ENCODE measurements at regions not wholly inside any gene's neighbourhood (a gene's known extent, or its start where the extent isn't known, plus 50 kb on each side); places are given as distances from the start of the nearest gene placed in this dataset.

- peak overlapping the region; percentile 55 for H3K27ac ChIP-seq (ENCODE audit: low read depth, low read length)
These were observed 99.4 kb upstream of the AKIP1 start for GRCh38 chr11:8811571-8811970.

GRCh38 chr11:8812438-8812837, 98.6 kb upstream of the AKIP1 start:
- H4K8ac ChIP-seq (ENCODE audit: low read depth, low read length), result no peak overlapping the region
- no peak overlapping the region for H3K18ac ChIP-seq (ENCODE audit: low read length)
- H3K27me3 ChIP-seq (ENCODE audit: insufficient read depth, low read length, poor library complexity), result no peaks in the 10 kb centered on the region
- H3K36me3 ChIP-seq (ENCODE audit: control insufficient read depth, insufficient read depth, low read length), result no peaks in the 10 kb centered on the region
- H3K4me1 ChIP-seq (ENCODE audit: control insufficient read depth, low read depth, low read length), result peaks cover 31% of the 10 kb centered on the region
- H2AK5ac ChIP-seq (ENCODE audit: low read length), result peak overlapping the region; percentile 79
- WGBS (ENCODE audit: extremely low coverage, insufficient coverage, low lambda C conversion rate), result no CpG with 5 or more reads among the region's 3 CpGs
- H3K9ac ChIP-seq (ENCODE audit: low read length), result peak overlapping the region; percentile 30
- peaks cover 8% of the 10 kb centered on the region for H3K79me1 ChIP-seq (ENCODE audit: low read length)
- no peak overlapping the region for H3K4me3 ChIP-seq (ENCODE audit: low read length)
- peak overlapping the region; percentile 39 for H2BK5ac ChIP-seq (ENCODE audit: low read length)
- peak overlapping the region; percentile 58 for H3K56ac ChIP-seq (ENCODE audit: low read length)
- no peak overlapping the region for H3K4me2 ChIP-seq (ENCODE audit: low read length)
- H3K27ac ChIP-seq (ENCODE audit: low read depth, low read length), result no peak overlapping the region
- no peak overlapping the region for H3K23ac ChIP-seq (ENCODE audit: low read length)
- no peak overlapping the region for H2BK120ac ChIP-seq (ENCODE audit: low read depth, low read length)
- H3K79me2 ChIP-seq (ENCODE audit: control insufficient read depth, insufficient read depth, low read length), result peaks cover 2% of the 10 kb centered on the region
- H4K5ac ChIP-seq (ENCODE audit: low read length), result peak overlapping the region; percentile 84
- peak; percentile 40 for DNase-seq
- H3K4ac ChIP-seq (ENCODE audit: low read depth, low read length), result peak overlapping the region; percentile 64
- no peak overlapping the region for H2BK15ac ChIP-seq (replicated peaks; ENCODE audit: low read depth)

More at GRCh38 chr11:8811571-8811970, 99.4 kb upstream of the AKIP1 start:
- Histone ChIP-seq H3K4me1 (ENCODE audit: control insufficient read depth, low read depth, low read length) (peaks cover 36% of the 10 kb centered on the region), H2AK5ac (ENCODE audit: low read length) (peak overlapping the region; percentile 48), H3K9ac (ENCODE audit: low read length) (peak overlapping the region; percentile 80), H3K4me2 (ENCODE audit: low read length) (no peak overlapping the region), H3K4ac (ENCODE audit: low read depth, low read length) (peak overlapping the region; percentile 70), H2BK120ac (ENCODE audit: low read depth, low read length) (peak overlapping the region; percentile 46), H3K4me3 (ENCODE audit: low read length) (no peak overlapping the region), H3K23ac (ENCODE audit: low read length) (no peak overlapping the region), H4K8ac (ENCODE audit: low read depth, low read length) (no peak overlapping the region), H3K56ac (ENCODE audit: low read length) (peak overlapping the region; percentile 77), H2BK5ac (ENCODE audit: low read length) (no peak overlapping the region), H3K79me2 (ENCODE audit: control insufficient read depth, insufficient read depth, low read length) (peaks cover 2% of the 10 kb centered on the region), H3K36me3 (ENCODE audit: control insufficient read depth, insufficient read depth, low read length) (no peaks in the 10 kb centered on the region), H3K79me1 (ENCODE audit: low read length) (peaks cover 10% of the 10 kb centered on the region), H3K18ac (ENCODE audit: low read length) (no peak overlapping the region), H2BK15ac (replicated peaks; ENCODE audit: low read depth) (no peak overlapping the region), H3K27me3 (ENCODE audit: insufficient read depth, low read length, poor library complexity) (no peaks in the 10 kb centered on the region), H4K5ac (ENCODE audit: low read length) (no peak overlapping the region)
- no CpG with 5 or more reads among the region's 1 CpG for WGBS (ENCODE audit: extremely low coverage, insufficient coverage, low lambda C conversion rate)
- DNase-seq, result no peak

GRCh38 chr11:8813658-8814057, 97.3 kb upstream of the AKIP1 start:
- Histone ChIP-seq H2BK15ac (replicated peaks; ENCODE audit: low read depth) (no peak overlapping the region), H3K79me2 (ENCODE audit: control insufficient read depth, insufficient read depth, low read length) (peaks cover 2% of the 10 kb centered on the region), H3K36me3 (ENCODE audit: control insufficient read depth, insufficient read depth, low read length) (no peaks in the 10 kb centered on the region), H3K9ac (ENCODE audit: low read length) (peak overlapping the region; percentile 73), H2AK5ac (ENCODE audit: low read length) (peak overlapping the region; percentile 98), H3K4me2 (ENCODE audit: low read length) (no peak overlapping the region), H4K8ac (ENCODE audit: low read depth, low read length) (no peak overlapping the region), H3K4me1 (ENCODE audit: control insufficient read depth, low read depth, low read length) (peaks cover 31% of the 10 kb centered on the region), H3K18ac (ENCODE audit: low read length) (peak overlapping the region; percentile 99), H3K23ac (ENCODE audit: low read length) (no peak overlapping the region), H3K79me1 (ENCODE audit: low read length) (peaks cover 6% of the 10 kb centered on the region), H3K4ac (ENCODE audit: low read depth, low read length) (peak overlapping the region; percentile 62), H3K56ac (ENCODE audit: low read length) (peak overlapping the region; percentile 94), H3K27me3 (ENCODE audit: insufficient read depth, low read length, poor library complexity) (no peaks in the 10 kb centered on the region), H4K5ac (ENCODE audit: low read length) (peak overlapping the region; percentile 86), H3K4me3 (ENCODE audit: low read length) (no peak overlapping the region), H2BK120ac (ENCODE audit: low read depth, low read length) (peak overlapping the region; percentile 79), H3K27ac (ENCODE audit: low read depth, low read length) (peak overlapping the region; percentile 99), H2BK5ac (ENCODE audit: low read length) (peak overlapping the region; percentile 100)
- no CpG with 5 or more reads among the region's 1 CpG for WGBS (ENCODE audit: extremely low coverage, insufficient coverage, low lambda C conversion rate)
- DNase-seq, result peak; percentile 97

- Histone ChIP-seq H3K4me1 (ENCODE audit: control insufficient read depth, low read depth, low read length) (peaks cover 30% of the 10 kb centered on the region), H3K23ac (ENCODE audit: low read length) (peak overlapping the region; percentile 55), H4K5ac (ENCODE audit: low read length) (peak overlapping the region; percentile 44), H3K4me2 (ENCODE audit: low read length) (peak overlapping the region; percentile 17), H2BK5ac (ENCODE audit: low read length) (peak overlapping the region; percentile 94), H2AK5ac (ENCODE audit: low read length) (peak overlapping the region; percentile 77), H3K27ac (ENCODE audit: low read depth, low read length) (peak overlapping the region; percentile 99), H3K36me3 (ENCODE audit: control insufficient read depth, insufficient read depth, low read length) (no peaks in the 10 kb centered on the region), H3K79me2 (ENCODE audit: control insufficient read depth, insufficient read depth, low read length) (peaks cover under 1% of the 10 kb centered on the region), H3K9ac (ENCODE audit: low read length) (peak overlapping the region; percentile 60), H3K4me3 (ENCODE audit: low read length) (no peak overlapping the region), H3K18ac (ENCODE audit: low read length) (peak overlapping the region; percentile 99), H3K27me3 (ENCODE audit: insufficient read depth, low read length, poor library complexity) (no peaks in the 10 kb centered on the region), H2BK15ac (replicated peaks; ENCODE audit: low read depth) (peak overlapping the region; percentile 94), H3K4ac (ENCODE audit: low read depth, low read length) (peak overlapping the region; percentile 98), H3K79me1 (ENCODE audit: low read length) (peaks cover 2% of the 10 kb centered on the region), H3K56ac (ENCODE audit: low read length) (peak overlapping the region; percentile 94), H2BK120ac (ENCODE audit: low read depth, low read length) (peak overlapping the region; percentile 98), H4K8ac (ENCODE audit: low read depth, low read length) (no peak overlapping the region)
- peak; percentile 96 for DNase-seq
- WGBS (ENCODE audit: extremely low coverage, insufficient coverage, low lambda C conversion rate), result no CpG with 5 or more reads among the region's 4 CpGs
These were observed 96.6 kb upstream of the AKIP1 start for GRCh38 chr11:8814209-8814922.

GRCh38 chr11:8814923-8815240, 96.1 kb upstream of the AKIP1 start:
- H3K4me2 ChIP-seq (ENCODE audit: low read length), result peak overlapping the region; percentile 17
- H4K8ac ChIP-seq (ENCODE audit: low read depth, low read length), result no peak overlapping the region
- peak overlapping the region; percentile 89 for H3K56ac ChIP-seq (ENCODE audit: low read length)
- no CpG with 5 or more reads among the region's 2 CpGs for WGBS (ENCODE audit: extremely low coverage, insufficient coverage, low lambda C conversion rate)
- peak overlapping the region; percentile 94 for H2BK15ac ChIP-seq (replicated peaks; ENCODE audit: low read depth)
- H4K5ac ChIP-seq (ENCODE audit: low read length), result no peak overlapping the region
- peak overlapping the region; percentile 98 for H3K4ac ChIP-seq (ENCODE audit: low read depth, low read length)
- H3K27ac ChIP-seq (ENCODE audit: low read depth, low read length), result peak overlapping the region; percentile 95
- H3K79me2 ChIP-seq (ENCODE audit: control insufficient read depth, insufficient read depth, low read length), result no peaks in the 10 kb centered on the region
- peak overlapping the region; percentile 55 for H3K23ac ChIP-seq (ENCODE audit: low read length)
- H3K4me3 ChIP-seq (ENCODE audit: low read length), result no peak overlapping the region
- H2BK120ac ChIP-seq (ENCODE audit: low read depth, low read length), result peak overlapping the region; percentile 98
- H3K9ac ChIP-seq (ENCODE audit: low read length), result peak overlapping the region; percentile 60
- H3K27me3 ChIP-seq (ENCODE audit: insufficient read depth, low read length, poor library complexity), result no peaks in the 10 kb centered on the region
- peak overlapping the region; percentile 77 for H2AK5ac ChIP-seq (ENCODE audit: low read length)
- H3K4me1 ChIP-seq (ENCODE audit: control insufficient read depth, low read depth, low read length), result peaks cover 28% of the 10 kb centered on the region
- H2BK5ac ChIP-seq (ENCODE audit: low read length), result peak overlapping the region; percentile 94
- H3K18ac ChIP-seq (ENCODE audit: low read length), result peak overlapping the region; percentile 99
- no peaks in the 10 kb centered on the region for H3K36me3 ChIP-seq (ENCODE audit: control insufficient read depth, insufficient read depth, low read length)
- peak; percentile 61 for DNase-seq
- H3K79me1 ChIP-seq (ENCODE audit: low read length), result peaks cover 2% of the 10 kb centered on the region
